Activated CD4-positive, CD25-positive, alpha-beta regulatory T cell (primary cell): ENCODE measurements at regions not wholly inside any gene's neighbourhood (a gene's known extent, or its start where the extent isn't known, plus 50 kb on each side); places are given as distances from the start of the nearest gene placed in this dataset.

Source experiments
- DNase-seq, 4 experiments: peaks; one replicate each; lab custom pipeline; 2025; lab: John Stamatoyannopoulos, UW

- no peak for DNase-seq
Observed at GRCh38 chr7:45235905-45236304, 78.3 kb downstream of the RAMP3 start.

GRCh38 chr7:45236666-45237065 lies 79.1 kb downstream of the RAMP3 start:
- no peak for DNase-seq

- DNase-seq, result no peak
Observed at GRCh38 chr7:45237788-45238461, 80.3 kb downstream of the RAMP3 start.

GRCh38 chr7:45238806-45239205 lies 81.2 kb downstream of the RAMP3 start:
- DNase-seq, result no peak

GRCh38 chr7:45239486-45239885 lies 81.9 kb downstream of the RAMP3 start:
- no peak for DNase-seq

GRCh38 chr7:45240273-45240771 lies 82.7 kb downstream of the RAMP3 start:
- no peak for DNase-seq

GRCh38 chr7:45240926-45241325 lies 83.3 kb downstream of the RAMP3 start:
- DNase-seq, result no peak

GRCh38 chr7:45241339-45242109 lies 83.9 kb downstream of the RAMP3 start:
- DNase-seq, result no peak

GRCh38 chr7:45242261-45242660 lies 84.7 kb downstream of the RAMP3 start:
- no peak for DNase-seq

GRCh38 chr7:45242698-45243097 lies 85.1 kb downstream of the RAMP3 start:
- DNase-seq, result no peak

GRCh38 chr7:45244981-45245380 lies 87.4 kb downstream of the RAMP3 start:
- no peak for DNase-seq

- DNase-seq, result no peak
Observed at GRCh38 chr7:45246339-45246738, 88.7 kb downstream of the RAMP3 start.

- DNase-seq, result no peak
Observed at GRCh38 chr7:45252248-45252647, 94.7 kb downstream of the RAMP3 start.

- DNase-seq, result no peak
Observed at GRCh38 chr7:45252857-45253256, 95.3 kb downstream of the RAMP3 start.

- DNase-seq, result no peak
Observed at GRCh38 chr7:45253368-45253767, 95.8 kb downstream of the RAMP3 start.

- DNase-seq, result no peak
Observed at GRCh38 chr7:45255187-45255586, 97.6 kb downstream of the RAMP3 start.

GRCh38 chr7:45256309-45256708 lies 98.7 kb downstream of the RAMP3 start:
- DNase-seq, result no peak

GRCh38 chr7:45256775-45257174 lies 99.2 kb downstream of the RAMP3 start:
- DNase-seq, result no peak

GRCh38 chr7:45257284-45257683 lies 99.7 kb downstream of the RAMP3 start:
- no peak for DNase-seq

- no peak for DNase-seq
Observed at GRCh38 chr7:45258533-45259226, 101.1 kb downstream of the RAMP3 start.

GRCh38 chr7:45259227-45259596 lies 101.6 kb downstream of the RAMP3 start:
- DNase-seq, result no peak

- peak; percentile 35 to 71 (median 51) for DNase-seq
Observed at GRCh38 chr7:45259966-45260646, 102.5 kb downstream of the RAMP3 start.
